Erythroblast (primary cell): ENCODE measurements at regions not wholly inside any gene's neighbourhood (a gene's known extent, or its start where the extent isn't known, plus 50 kb on each side); places are given as distances from the start of the nearest gene placed in this dataset.

Experiments
- GATA1 ChIP-seq: IDR thresholded peaks from 2 replicates; pipeline ENCODE4 v1.6.1; 2011; ENCODE audit warnings: low read depth, mild to moderate bottlenecking, control low read depth, low read length, moderate library complexity
- POLR2A ChIP-seq: IDR thresholded peaks from 2 replicates; pipeline ENCODE4 v1.6.1; 2011; ENCODE audit warnings: mild to moderate bottlenecking, low read length

- no peak for TF ChIP-seq POLR2A
- no peak for TF ChIP-seq GATA1
Observed at GRCh38 chr5:155430192-155430591, 416.6 kb downstream of the KIF4B start.
